GM19397 (cell line): ENCODE measurements at regions not wholly inside any gene's neighbourhood (a gene's known extent, or its start where the extent isn't known, plus 50 kb on each side); places are given as distances from the start of the nearest gene placed in this dataset.

Experiments used
- ATAC-seq: cut with Tn5 transposase; IDR thresholded peaks from one replicate; pipeline ENCODE4 v1.9.1; 2021; ENCODE audit warnings: mild to moderate bottlenecking, moderate library complexity; ENCODE audit not compliant: unreplicated experiment

GRCh38 chr13:30128095-30128494 is 179.3 kb downstream of the KATNAL1 start:
- no peak for ATAC-seq

- no peak for ATAC-seq
Measured at GRCh38 chr13:30126903-30127428, 180.4 kb downstream of the KATNAL1 start.

DNA sequence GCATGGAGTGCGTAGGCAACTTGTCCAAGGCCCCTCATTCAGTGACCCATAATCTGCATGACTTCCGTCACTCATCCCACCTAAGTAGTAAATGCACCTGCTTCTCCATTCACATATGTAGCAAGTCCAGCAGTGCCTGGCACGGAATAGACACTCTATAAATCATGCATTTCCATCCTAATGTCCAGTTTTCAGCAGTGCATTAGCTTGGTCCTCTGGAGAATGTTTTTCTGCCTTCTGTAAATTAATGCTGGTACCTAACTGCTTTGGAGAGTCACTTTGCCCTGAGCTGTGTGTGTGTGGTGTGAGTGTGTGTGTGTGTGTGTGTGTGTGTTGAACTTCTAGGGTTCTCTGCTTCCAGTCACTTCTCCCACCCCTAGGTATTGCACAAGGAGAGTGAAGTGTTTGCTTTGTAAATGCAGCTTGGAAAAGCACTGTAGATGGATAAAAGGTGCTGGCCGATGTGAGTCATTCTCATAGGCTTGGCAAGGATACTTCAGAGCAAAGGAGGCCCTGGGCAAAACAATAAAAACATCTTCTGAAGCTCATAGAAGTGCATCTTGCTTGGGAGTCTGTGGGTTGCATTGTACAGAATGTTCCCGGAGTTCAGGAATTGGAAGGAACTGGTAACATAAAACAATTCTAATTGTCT is 181.8 kb downstream of the KATNAL1 start:
- ATAC-seq: no peak

DNA sequence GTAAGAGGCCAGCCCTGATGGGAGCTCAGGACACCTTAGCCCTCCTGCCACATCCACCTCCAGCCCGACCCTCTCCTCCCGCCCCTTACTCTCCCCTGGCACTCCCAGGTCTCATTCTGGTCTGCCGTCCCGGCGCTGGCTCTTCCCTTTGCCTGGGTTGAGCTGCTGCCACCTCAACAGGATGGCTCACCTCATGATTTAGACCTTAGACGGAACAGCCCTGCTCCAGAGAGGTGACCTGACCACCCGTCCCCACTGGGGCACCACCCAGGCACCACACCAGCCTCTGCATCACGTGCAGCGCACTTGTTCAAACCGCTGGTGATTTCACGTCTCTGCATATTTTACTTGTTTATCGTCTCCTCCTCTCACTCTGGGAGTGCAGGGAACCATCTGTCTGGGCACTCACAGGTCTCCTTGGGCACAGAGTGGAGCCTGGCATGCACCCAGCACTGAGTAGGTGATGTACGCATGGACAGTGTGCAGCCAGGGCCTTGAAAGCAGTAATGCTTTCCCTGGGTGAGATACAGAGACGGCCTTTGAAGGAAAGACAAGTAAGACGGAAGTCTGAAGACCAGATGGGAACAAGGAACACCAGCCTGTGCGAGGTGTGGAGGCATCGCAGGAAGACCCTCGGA is 183.1 kb downstream of the KATNAL1 start:
- ATAC-seq: no peak

DNA sequence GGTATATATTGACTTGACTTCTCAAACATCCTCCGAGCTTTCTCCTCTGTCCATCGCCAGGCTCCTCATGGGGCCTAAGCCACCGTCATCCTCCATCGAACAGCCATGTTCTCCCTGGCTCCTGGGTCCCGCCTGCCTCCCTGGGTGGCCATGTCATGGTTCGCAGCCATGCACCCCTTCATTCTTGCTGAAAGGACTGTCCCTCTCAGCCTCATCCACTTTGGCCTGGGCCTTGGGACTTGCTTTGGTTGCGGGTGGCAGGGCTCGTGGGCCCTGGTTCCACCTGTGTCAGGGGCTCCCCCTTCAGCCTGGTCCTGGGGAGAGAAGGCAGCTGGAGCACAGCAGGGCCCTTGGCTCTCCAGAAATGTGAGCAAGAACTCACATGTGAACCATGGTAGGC is 183.8 kb downstream of the KATNAL1 start:
- no peak for ATAC-seq

DNA sequence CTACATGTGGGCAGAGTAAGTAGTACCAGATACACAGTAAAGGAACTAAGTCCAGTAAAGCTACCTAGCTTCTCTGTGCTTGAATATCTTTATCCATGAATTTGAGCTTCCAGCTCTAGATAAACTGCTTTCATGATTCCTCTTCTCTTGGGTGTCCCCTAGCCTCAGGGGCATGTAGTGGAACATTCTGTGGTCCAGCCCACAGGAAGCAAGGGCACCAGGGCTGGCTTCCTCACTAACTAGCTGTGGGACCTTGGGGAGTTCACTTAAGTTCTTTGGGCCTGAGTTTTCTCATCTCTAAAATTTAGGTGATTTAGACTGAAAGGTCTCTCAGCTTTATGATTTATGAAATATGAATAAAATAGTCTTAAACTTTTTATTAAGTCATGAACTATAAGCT is 185.7 kb downstream of the KATNAL1 start:
- no peak for ATAC-seq

- ATAC-seq: no peak
Measured at GRCh38 chr13:30121244-30121643, 186.1 kb downstream of the KATNAL1 start.

DNA sequence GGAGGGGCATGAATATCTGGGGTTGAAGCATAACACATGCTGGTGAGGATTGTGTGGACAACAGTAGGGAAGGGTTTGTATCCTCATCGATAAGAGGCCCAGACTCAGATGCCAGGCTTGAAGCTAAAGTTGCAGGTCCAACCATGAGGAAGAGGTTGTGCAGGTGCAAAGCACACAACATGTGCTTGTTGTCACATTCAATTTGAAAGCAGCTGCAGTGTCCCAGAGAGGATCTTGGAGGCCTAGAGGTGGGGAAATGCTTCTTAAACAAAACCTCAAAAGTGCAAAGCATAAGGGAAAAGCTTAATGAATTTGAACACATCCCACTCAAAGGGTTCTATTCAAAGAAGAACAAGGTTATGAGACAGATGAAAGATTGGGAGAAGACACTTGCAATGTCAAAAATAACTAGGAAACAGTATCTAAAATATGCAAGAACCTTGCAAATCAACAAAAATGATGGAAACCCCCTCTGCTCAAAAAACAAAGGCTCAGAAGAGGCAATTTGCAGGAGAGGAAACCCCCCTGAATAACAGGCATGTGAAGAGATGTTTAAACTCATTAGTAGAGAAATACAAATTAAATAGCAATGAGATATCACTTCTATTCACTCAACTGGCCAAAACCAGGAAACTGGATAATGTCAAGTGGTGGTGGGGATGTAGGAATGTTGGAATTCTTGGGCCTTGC is 187.1 kb downstream of the KATNAL1 start:
- ATAC-seq: no peak

GRCh38 chr13:30119476-30119875 is 187.9 kb downstream of the KATNAL1 start:
- ATAC-seq: no peak

- no peak for ATAC-seq
Measured at GRCh38 chr13:30116379-30116778, 191.0 kb downstream of the KATNAL1 start.

DNA sequence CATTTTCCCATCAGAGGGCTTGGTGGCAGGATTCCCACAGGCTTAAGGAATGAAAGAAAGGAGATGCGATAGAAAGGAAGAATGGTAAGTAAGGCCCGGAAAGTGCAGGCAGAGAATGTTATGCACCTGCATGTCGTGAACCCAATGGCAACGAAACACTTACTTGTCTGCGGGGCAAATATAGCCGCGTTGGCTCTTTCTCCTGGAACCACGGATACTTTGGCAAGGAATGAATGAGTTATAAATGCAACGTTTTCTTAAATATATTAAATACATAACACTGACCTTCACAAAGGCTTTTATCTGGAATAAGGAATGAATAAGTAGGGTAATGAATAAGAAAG is 192.1 kb downstream of the KATNAL1 start:
- no peak for ATAC-seq

GRCh38 chr13:30114571-30115256 is 192.6 kb downstream of the KATNAL1 start:
- peak; percentile 88 for ATAC-seq

GRCh38 chr13:30113983-30114570 is 193.3 kb downstream of the KATNAL1 start:
- no peak for ATAC-seq

- no peak for ATAC-seq
Measured at GRCh38 chr13:30113551-30113950, 193.8 kb downstream of the KATNAL1 start.

- ATAC-seq: no peak
Measured at GRCh38 chr13:30112602-30113435, 194.5 kb downstream of the KATNAL1 start.

DNA sequence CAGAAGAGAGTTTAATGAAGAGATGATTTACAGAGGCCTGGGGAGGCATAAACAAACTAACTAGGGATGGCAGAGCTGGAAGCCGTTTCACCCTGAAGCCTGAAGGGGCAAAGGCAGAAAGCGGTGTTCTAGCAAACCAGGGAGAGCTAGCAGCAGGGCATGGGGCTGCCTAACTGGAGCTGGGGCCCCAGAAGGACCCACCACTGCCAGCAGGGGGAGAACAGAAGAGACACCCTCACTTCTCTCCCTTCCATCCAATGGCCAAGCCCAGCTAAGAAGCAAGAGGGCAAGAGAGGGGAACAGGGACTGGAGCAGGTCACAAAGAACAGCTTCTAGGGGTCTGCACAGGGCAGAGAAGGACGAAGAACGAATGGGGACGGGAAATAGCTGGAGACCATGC is 195.5 kb downstream of the KATNAL1 start:
- no peak for ATAC-seq

DNA sequence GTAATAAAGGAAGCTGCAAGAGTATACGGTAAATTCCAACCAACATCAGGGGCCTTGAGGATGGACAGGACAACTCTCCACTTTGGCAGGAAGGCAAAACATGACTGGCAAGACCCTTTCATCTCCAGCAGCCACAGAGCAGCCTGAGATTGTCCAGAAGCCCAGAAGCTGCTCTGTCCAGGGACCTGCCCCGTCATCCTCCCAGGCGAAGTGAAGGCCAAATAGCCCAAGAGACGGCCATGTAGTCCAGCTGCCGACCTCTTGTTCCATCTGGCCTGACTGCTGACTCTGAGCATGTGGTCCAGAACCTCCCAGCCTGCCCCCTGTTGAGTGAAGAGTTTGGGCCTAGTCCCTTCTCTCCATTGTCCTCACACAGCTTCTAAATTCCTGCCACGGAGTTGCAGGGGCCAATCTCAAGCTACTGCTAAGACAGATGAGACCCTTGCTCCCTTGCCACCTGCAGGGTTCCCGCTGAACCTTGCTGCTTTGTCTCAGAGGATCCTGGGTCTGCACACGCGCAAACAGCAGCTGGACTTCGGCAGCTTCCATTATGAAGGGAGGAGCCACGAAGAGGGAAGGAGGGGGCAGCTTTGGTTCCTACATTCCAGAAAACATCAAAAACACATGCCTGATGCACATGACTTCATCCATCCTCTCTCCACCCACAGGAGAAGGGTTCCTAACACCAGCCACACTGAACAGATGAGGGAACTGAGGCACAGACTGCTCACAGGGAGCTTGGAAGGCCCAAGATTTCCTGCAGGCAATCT is 196.9 kb downstream of the KATNAL1 start:
- no peak for ATAC-seq

GRCh38 chr13:30109471-30110135 is 197.7 kb downstream of the KATNAL1 start:
- ATAC-seq: no peak

DNA sequence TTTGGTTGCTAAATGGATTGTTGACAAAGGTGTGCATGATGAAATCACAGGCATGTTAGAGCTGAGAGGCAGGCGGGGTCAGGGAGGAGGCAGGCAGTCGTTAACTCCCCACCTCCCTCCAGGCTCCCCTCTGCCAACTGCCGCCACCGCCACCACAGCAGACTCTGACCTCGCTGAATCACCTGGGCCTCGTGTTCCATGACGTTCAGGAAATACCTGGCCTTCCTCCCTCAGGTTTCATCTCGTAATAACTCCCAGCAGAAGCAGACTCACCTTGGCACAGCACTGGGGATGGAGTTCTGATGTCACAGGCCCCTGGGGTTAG is 198.5 kb downstream of the KATNAL1 start:
- ATAC-seq: no peak
